ENCODE measurements at regions not wholly inside any gene's neighbourhood (a gene's known extent, or its start where the extent isn't known, plus 50 kb on each side); places are given as distances from the start of the nearest gene placed in this dataset.

DNA sequence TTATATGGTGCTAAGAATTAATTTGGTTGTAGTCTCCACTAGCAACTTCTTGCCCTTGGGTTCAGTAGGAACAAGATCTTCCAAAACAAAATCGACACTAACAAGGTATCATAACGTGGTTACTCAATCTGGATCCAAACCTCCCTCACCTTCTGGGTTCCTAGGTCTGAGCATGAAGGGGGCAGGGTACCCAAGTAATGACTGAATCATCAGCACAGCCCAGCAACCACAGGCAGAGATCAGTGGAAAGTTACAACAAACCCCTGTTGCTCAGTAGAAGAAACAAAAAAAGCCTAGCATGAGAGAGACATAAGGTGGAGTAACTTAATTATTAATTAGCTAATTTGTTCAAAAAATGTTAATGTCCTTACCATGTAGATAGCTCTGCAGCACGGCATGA lies 221.4 kb downstream of the BLID start:
- TF ChIP-seq, protein P1, sequence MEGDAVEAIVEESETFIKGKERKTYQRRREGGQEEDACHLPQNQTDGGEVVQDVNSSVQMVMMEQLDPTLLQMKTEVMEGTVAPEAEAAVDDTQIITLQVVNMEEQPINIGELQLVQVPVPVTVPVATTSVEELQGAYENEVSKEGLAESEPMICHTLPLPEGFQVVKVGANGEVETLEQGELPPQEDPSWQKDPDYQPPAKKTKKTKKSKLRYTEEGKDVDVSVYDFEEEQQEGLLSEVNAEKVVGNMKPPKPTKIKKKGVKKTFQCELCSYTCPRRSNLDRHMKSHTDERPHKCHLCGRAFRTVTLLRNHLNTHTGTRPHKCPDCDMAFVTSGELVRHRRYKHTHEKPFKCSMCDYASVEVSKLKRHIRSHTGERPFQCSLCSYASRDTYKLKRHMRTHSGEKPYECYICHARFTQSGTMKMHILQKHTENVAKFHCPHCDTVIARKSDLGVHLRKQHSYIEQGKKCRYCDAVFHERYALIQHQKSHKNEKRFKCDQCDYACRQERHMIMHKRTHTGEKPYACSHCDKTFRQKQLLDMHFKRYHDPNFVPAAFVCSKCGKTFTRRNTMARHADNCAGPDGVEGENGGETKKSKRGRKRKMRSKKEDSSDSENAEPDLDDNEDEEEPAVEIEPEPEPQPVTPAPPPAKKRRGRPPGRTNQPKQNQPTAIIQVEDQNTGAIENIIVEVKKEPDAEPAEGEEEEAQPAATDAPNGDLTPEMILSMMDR (IDR thresholded peaks at IDR 0.05): no peak
- no peak for TF ChIP-seq POLR2A (IDR thresholded peaks at IDR 0.05)
